IMR-90 (cell line): ENCODE measurements at regions not wholly inside any gene's neighbourhood (a gene's known extent, or its start where the extent isn't known, plus 50 kb on each side); places are given as distances from the start of the nearest gene placed in this dataset.

Source experiments
- ATAC-seq: fragments of 200-7000 bp; cut with Tn5 transposase; 2 replicates; pipeline ENCODE4 v1.9.1; 2020; ENCODE audit warnings: low read depth, mild to moderate bottlenecking, moderate library complexity
- BruUV-seq: library from RNA; stranded (reverse); fragments of 400-500 nt; replicated peaks from 2 replicates; lab custom pipeline; 2021; lab: Mats Ljungman, UMichigan
- CTCF ChIA-PET: fragments of 300-600 bp; formaldehyde crosslinking; extraction: SDS; loops from one replicate; lab custom pipeline; 2021; ENCODE audit warnings: antibody characterized with exemption; lab: Yijun Ruan, JAX
- POLR2A ChIA-PET: fragments of 300-600 bp; sonication (Branson Sonifier 250); formaldehyde crosslinking; loops from one replicate; lab custom pipeline; 2022; ENCODE audit warnings: antibody characterized with exemption; ENCODE audit not compliant: unreplicated experiment; lab: Charles Lee
- DNase-seq: peaks from one replicate; pipeline ENCODE4 v3.0.0; 2013
- H2AFZ ChIP-seq: replicated peaks from 2 replicates; pipeline ENCODE3; 2013; ENCODE audit warnings: low read length, mild to moderate bottlenecking; ENCODE audit not compliant: poor library complexity
- H2AK5ac ChIP-seq: 2 replicates; pipeline ENCODE4 v1.6.1; 2013; ENCODE audit warnings: low read depth, low read length, inconsistent platforms
- H2AK9ac ChIP-seq: replicated peaks from 2 replicates; pipeline ENCODE3; 2013; ENCODE audit warnings: mild to moderate bottlenecking, low read depth, low read length, moderate library complexity; ENCODE audit not compliant: poor library complexity
- H2BK120ac ChIP-seq: 2 replicates; pipeline ENCODE4 v1.6.1; 2013; ENCODE audit warnings: low read depth, low read length, inconsistent platforms
- H2BK15ac ChIP-seq: 3 replicates; pipeline ENCODE4 v1.6.1; 2013; ENCODE audit warnings: low read depth, low read length, inconsistent platforms
- H2BK20ac ChIP-seq: 2 replicates; pipeline ENCODE4 v1.6.1; 2013; ENCODE audit warnings: low read depth, mild to moderate bottlenecking, inconsistent platforms, low read length, moderate library complexity
- H2BK5ac ChIP-seq: 2 replicates; pipeline ENCODE4 v1.6.1; 2013; ENCODE audit warnings: mild to moderate bottlenecking, low read depth, low read length, inconsistent platforms; ENCODE audit not compliant: poor library complexity, severe bottlenecking
- H3K14ac ChIP-seq: replicated peaks from 2 replicates; pipeline ENCODE4 v1.6.1; 2013; ENCODE audit warnings: low read depth, low read length, inconsistent platforms
- H3K18ac ChIP-seq: 2 replicates; pipeline ENCODE4 v1.6.1; 2013; ENCODE audit warnings: low read depth, low read length, control low read depth
- H3K23ac ChIP-seq: 2 replicates; pipeline ENCODE4 v1.6.1; 2013; ENCODE audit warnings: low read depth, low read length, inconsistent platforms
- H3K27ac ChIP-seq: 2 replicates; pipeline ENCODE4 v1.5.1; 2013; ENCODE audit warnings: mild to moderate bottlenecking, control low read depth, low read length; ENCODE audit not compliant: insufficient read depth
- H3K27me3 ChIP-seq: 2 replicates; pipeline ENCODE4 v1.6.1; 2013; ENCODE audit warnings: low read length; ENCODE audit not compliant: control insufficient read depth, insufficient read depth
- H3K36me3 ChIP-seq: 2 replicates; pipeline ENCODE4 v1.6.1; 2013; ENCODE audit warnings: low read length, mixed read lengths; ENCODE audit not compliant: control insufficient read depth, insufficient read depth
- H3K4ac ChIP-seq: 2 replicates; pipeline ENCODE4 v1.6.1; 2013; ENCODE audit warnings: low read depth, low read length, inconsistent platforms
- H3K4me1 ChIP-seq: 2 replicates; pipeline ENCODE4 v1.6.1; 2013; ENCODE audit warnings: low read length, mixed read lengths; ENCODE audit not compliant: control insufficient read depth, insufficient read depth
- H3K4me2 ChIP-seq: 2 replicates; pipeline ENCODE4 v1.6.1; 2013; ENCODE audit warnings: low read depth, mild to moderate bottlenecking, control low read depth, low read length, moderate library complexity
- H3K4me3 ChIP-seq: 2 replicates; pipeline ENCODE4 v1.5.1; 2013; ENCODE audit warnings: low read depth, mild to moderate bottlenecking, control low read depth, low read length, moderate library complexity; ENCODE audit not compliant: insufficient read depth
- H3K56ac ChIP-seq: 2 replicates; pipeline ENCODE4 v1.6.1; 2013; ENCODE audit warnings: low read length, inconsistent platforms; ENCODE audit not compliant: insufficient read depth; ENCODE audit errors: extremely low read depth
- H3K79me1 ChIP-seq, 2 experiments: 2 replicates each; pipeline ENCODE4 v1.6.1; 2013; ENCODE audit warnings: low read length in 2 of 2, inconsistent platforms in 1 of 2, low read depth in 1 of 2
- H3K9ac ChIP-seq: 2 replicates; pipeline ENCODE4 v1.6.1; 2013; ENCODE audit warnings: low read depth, low read length, control low read depth
- H3K9me1 ChIP-seq: 2 replicates; pipeline ENCODE4 v1.6.1; 2013; ENCODE audit warnings: low read length, inconsistent platforms; ENCODE audit not compliant: insufficient read depth
- H3K9me3 ChIP-seq: 2 replicates; pipeline ENCODE4 v1.6.1; 2013; ENCODE audit warnings: low read length; ENCODE audit not compliant: control insufficient read depth, insufficient read depth
- H4K20me1 ChIP-seq: 2 replicates; pipeline ENCODE4 v1.6.1; 2013; ENCODE audit warnings: low read length, inconsistent platforms; ENCODE audit not compliant: insufficient read depth
- H4K5ac ChIP-seq: 2 replicates; pipeline ENCODE4 v1.6.1; 2013; ENCODE audit warnings: mild to moderate bottlenecking, low read depth, low read length, control low read depth
- H4K8ac ChIP-seq, 2 experiments: 2 replicates each; pipeline ENCODE4 v1.6.1; 2013; ENCODE audit warnings: low read depth in 2 of 2, low read length in 2 of 2, control low read depth in 1 of 2, inconsistent platforms in 1 of 2
- H4K91ac ChIP-seq: 2 replicates; pipeline ENCODE4 v1.6.1; 2013; ENCODE audit warnings: low read depth, low read length, inconsistent platforms; ENCODE audit not compliant: insufficient read depth
- CHD1 ChIP-seq: IDR thresholded peaks from 2 replicates; pipeline ENCODE4 v1.6.1; 2012; ENCODE audit warnings: low read depth, low read length, improper control_type of control experiment
- MAZ ChIP-seq: IDR thresholded peaks from 2 replicates; pipeline ENCODE4 v1.6.1; 2012; ENCODE audit warnings: low read depth, mild to moderate bottlenecking, low read length, improper control_type of control experiment, moderate library complexity, borderline replicate concordance
- RAD21 ChIP-seq: IDR thresholded peaks from 2 replicates; pipeline ENCODE4 v1.6.1; 2012; ENCODE audit warnings: low read length, improper control_type of control experiment
- SMC3 ChIP-seq: fragments of 150-350 bp; IDR thresholded peaks from 2 replicates; pipeline ENCODE4 v1.6.1; 2016; ENCODE audit warnings: low read depth, mild to moderate bottlenecking, antibody characterized with exemption, low read length, moderate library complexity
- WGBS, 2 experiments: methylation state at CpG; one replicate each; pipeline versions ENCODE4 v1.1.5 to v1.1.7; 2013; ENCODE audit warnings: missing lambda C conversion rate in 2 of 2; ENCODE audit not compliant: insufficient read length in 1 of 2; ENCODE audit errors: extremely low coverage in 2 of 2; 5-methylcytosine and 5-hydroxymethylcytosine counted together
- dilution Hi-C: fragments of 300-500 bp; cut with HindIII; formaldehyde crosslinking; loops from one replicate; pipeline ENCODE4 v1.14.3; 2018; ENCODE audit warnings: low sequenced_read_pairs; ENCODE audit not compliant: unreplicated experiment
- in situ Hi-C: fragments of 300-500 bp; cut with MboI; formaldehyde crosslinking; loops from 3 replicates; pipeline ENCODE4 v1.14.3; 2019; ENCODE audit warnings: low sequenced_read_pairs, inconsistent platforms, mixed read lengths
- intact Hi-C: fragments of 100-400 bp; cut with micrococcal nuclease; formaldehyde crosslinking; loops from 2 replicates; pipeline ENCODE4 v1.10.0; 2022
- TF ChIP-seq, protein P1 (sequence below): fragments of 150-350 bp; IDR thresholded peaks from 2 replicates; pipeline ENCODE4 v1.6.1; 2016; ENCODE audit warnings: low read depth, mild to moderate bottlenecking, low read length, moderate library complexity, borderline replicate concordance

DNA sequence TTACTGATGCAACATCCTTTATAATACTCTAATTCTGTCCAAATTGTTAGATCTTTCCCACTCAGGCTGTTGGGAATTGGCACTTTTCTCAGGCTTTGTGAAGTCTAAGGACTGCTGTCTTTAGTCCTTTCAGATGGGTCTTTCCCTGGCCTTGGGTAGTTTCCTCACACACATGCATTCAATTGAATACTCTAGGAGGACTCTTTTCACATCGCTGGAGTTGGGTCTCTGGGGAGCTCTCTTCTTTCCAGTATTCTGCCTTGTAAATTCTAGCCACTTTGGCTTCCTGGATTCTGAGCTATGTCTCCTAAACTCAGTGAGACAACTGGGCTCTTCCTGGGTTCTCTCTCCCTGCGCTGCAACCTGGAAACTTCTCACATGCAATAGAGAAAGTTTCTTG lies 215.5 kb downstream of the SNX18 start:
- H3K4me2 ChIP-seq: no peak overlapping the region
- H3K4me1 ChIP-seq: peaks cover 3% of the 10 kb centered on the region
- H3K36me3 ChIP-seq: no peaks in the 10 kb centered on the region
- no peak overlapping the region for H4K8ac ChIP-seq
- in situ Hi-C loops: loop anchor here (25.0 kb wide), 1 partner anchor 429 kb away; the partner anchor contains the start of genes CDC20B and GPX8
- no peak overlapping the region for H3K9ac ChIP-seq
- H3K56ac ChIP-seq: no peak overlapping the region
- no peak overlapping the region for H2AK9ac ChIP-seq
- CTCF ChIA-PET: interaction anchor here (1.1 kb wide), 1 partner anchor 11 kb away, joined by 5 read pairs; no protein-coding TSS in a partner anchor
- H3K79me1 ChIP-seq: peaks cover 0 to 9% of the 10 kb centered on the region in 2 experiments; a peak in 1 of 4 replicates
- intact Hi-C loops: no loop called here
- WGBS, 2 experiments: no CpG with 5 or more reads among the region's 2 CpGs
- dilution Hi-C loops: no loop called here
- no peak overlapping the region; the same call in 1 of the 2 replicates for H3K23ac ChIP-seq
- H3K4ac ChIP-seq: no peak overlapping the region
- H2BK15ac ChIP-seq: no peak overlapping the region; the same call in 2 of the 3 replicates
- no peak overlapping the region for H2BK20ac ChIP-seq
- no peaks in the 10 kb centered on the region for H4K20me1 ChIP-seq
- TF ChIP-seq, protein P1, sequence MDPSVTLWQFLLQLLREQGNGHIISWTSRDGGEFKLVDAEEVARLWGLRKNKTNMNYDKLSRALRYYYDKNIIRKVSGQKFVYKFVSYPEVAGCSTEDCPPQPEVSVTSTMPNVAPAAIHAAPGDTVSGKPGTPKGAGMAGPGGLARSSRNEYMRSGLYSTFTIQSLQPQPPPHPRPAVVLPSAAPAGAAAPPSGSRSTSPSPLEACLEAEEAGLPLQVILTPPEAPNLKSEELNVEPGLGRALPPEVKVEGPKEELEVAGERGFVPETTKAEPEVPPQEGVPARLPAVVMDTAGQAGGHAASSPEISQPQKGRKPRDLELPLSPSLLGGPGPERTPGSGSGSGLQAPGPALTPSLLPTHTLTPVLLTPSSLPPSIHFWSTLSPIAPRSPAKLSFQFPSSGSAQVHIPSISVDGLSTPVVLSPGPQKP: no peak
- no peak for TF ChIP-seq SMC3
- TF ChIP-seq CHD1: no peak
- no peak for TF ChIP-seq RAD21
- TF ChIP-seq MAZ: no peak
- no peak overlapping the region for H2BK120ac ChIP-seq
- DNase-seq (no peak), ATAC-seq (no peak)
- H2BK5ac ChIP-seq: no peak overlapping the region
- H3K14ac ChIP-seq: no peak overlapping the region
- no peak overlapping the region for H3K18ac ChIP-seq
- no peak overlapping the region for H2AK5ac ChIP-seq
- H2AFZ ChIP-seq: no peak overlapping the region
- peaks cover 3% of the 10 kb centered on the region for H3K9me1 ChIP-seq
- H3K4me3 ChIP-seq: no peak overlapping the region
- no peak overlapping the region for H3K27ac ChIP-seq
- H4K91ac ChIP-seq: no peak overlapping the region
- no peaks in the 10 kb centered on the region for H3K9me3 ChIP-seq
- H3K27me3 ChIP-seq: no peaks in the 10 kb centered on the region
- no peak overlapping the region for H4K5ac ChIP-seq
- BruUV-seq: no TSS peak
- POLR2A ChIA-PET: interaction anchor here (0.6 kb wide), 1 partner anchor 430 kb away, joined by 3 read pairs; no protein-coding TSS in a partner anchor
